ENCODE measurements at regions not wholly inside any gene's neighbourhood (a gene's known extent, or its start where the extent isn't known, plus 50 kb on each side); places are given as distances from the start of the nearest gene placed in this dataset.

DNA sequence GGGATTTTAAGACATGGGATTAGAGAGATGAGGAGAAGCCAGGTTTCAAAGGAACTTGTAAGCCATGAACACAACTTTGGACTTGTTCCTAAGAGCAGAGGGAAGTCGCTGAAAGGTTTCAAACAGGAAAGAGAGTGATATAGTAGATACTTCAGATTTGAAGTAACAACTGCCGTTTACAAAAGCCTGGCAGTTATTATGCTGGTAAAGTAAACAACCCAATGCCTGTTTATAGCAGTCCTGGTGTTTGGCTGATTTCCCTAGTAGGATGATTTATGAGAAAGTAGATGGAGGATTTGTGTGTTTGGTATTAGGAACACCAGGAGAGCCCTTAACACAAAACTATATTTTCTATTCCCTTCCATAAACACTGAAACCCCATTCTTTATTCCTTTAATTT, 285.7 kb downstream of the RMST start:
- Mint-ChIP-seq H3K4me3 (no peak overlapping the region), H3K27ac (no peak overlapping the region), H3K27me3 (no peaks in the 10 kb centered on the region), H3K36me3 (no peaks in the 10 kb centered on the region), H3K4me1 (no peaks in the 10 kb centered on the region), H3K9me3 (ENCODE audit: low read depth) (no peaks in the 10 kb centered on the region)
- ATAC-seq (no peak), DNase-seq (no peak)
- CTCF ChIA-PET = no interaction called here

DNA sequence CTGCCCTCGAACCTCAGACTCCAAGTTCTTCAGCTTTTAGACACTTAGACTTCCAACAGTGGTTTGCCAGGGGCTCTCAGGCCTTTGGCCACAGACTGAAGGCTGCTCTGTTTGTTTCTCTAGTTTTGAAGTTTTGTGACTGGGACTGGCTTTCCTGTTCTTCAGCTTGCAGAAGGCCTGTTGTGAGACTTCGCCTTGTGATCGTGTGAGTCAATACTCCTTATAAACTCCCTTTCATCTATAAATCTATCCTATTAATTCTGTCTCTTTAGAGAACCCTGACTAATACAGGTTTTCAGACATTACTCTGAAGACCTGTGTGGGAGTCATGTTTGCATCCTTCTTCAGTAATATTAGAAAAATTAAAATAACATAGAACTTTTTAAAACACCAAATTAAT, 289.1 kb downstream of the RMST start:
- ATAC-seq (no peak), DNase-seq (no peak)
- Mint-ChIP-seq H3K4me1 (no peaks in the 10 kb centered on the region), H3K9me3 (ENCODE audit: low read depth) (peaks cover 3% of the 10 kb centered on the region), H3K27ac (no peak overlapping the region), H3K4me3 (no peak overlapping the region), H3K27me3 (no peaks in the 10 kb centered on the region), H3K36me3 (no peaks in the 10 kb centered on the region)
- CTCF ChIA-PET = no interaction called here

DNA sequence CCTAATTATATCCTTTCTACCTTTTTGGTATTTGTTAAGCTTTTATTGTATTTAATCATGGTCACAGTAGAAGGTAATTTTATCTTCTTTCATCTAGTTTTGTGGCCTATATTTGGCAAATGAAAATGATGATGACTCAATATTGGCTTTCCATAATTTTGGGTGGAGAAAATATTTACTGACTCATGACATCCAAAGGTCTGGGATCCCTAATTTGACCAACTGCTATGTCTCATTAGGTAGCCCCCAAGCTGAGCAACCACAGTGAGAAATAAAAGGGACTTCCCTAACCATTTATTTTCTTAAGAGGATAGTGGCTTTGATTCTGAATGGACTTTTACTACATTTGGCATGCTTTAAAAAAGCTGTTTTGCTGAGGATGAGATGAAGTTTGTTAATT, 289.5 kb downstream of the RMST start:
- no peak for ATAC-seq
- Mint-ChIP-seq H3K4me1 (no peaks in the 10 kb centered on the region), H3K36me3 (no peaks in the 10 kb centered on the region), H3K27ac (no peak overlapping the region), H3K9me3 (ENCODE audit: low read depth) (peaks cover 3% of the 10 kb centered on the region), H3K4me3 (no peak overlapping the region), H3K27me3 (no peaks in the 10 kb centered on the region)
- no peak for DNase-seq
- CTCF ChIA-PET = no interaction called here

DNA sequence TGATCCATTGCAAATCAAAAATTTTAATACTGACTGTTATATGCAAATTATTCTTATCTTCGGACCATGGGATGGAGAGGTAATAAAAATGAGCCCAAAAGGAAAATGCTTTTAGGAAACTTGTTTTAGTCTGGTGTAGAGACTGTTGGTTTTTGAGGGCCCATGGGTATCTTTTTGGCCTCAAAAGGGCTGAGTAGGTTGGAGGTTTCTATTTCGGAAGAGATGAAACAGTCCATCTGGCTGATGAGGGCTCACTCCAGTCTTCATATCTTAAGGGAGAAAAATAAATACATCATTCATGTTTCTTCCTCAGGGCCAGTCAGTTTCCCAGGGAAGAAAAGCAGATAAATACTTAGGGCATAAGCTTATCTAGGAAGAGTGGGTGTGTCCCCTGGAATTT, 290.7 kb downstream of the RMST start:
- no peak overlapping the region for H3K27ac Mint-ChIP-seq

DNA sequence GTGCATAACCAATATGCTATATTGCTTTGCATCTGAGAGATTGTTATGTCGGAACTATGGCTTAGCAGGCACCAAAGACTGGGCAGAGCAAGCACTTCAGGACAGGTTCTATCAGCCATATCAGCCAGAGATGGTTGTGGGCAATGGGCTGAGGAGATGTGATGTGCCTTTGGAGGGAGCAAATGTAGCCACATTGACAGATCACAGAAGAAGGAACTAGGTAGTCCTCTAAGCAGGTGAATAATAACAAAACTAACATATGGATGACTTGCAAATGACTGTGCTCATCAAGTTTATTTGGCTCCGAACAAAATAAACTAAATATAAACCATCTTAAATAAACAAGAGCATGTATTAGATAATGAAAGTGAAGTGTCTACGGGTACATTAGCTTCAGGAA, 291.7 kb downstream of the RMST start:
- H3K9me3 Mint-ChIP-seq (ENCODE audit: low read depth) = peaks cover 5% of the 10 kb centered on the region

More for the DNA sequence above, 290.7 kb downstream of the RMST start:
- Mint-ChIP-seq H3K36me3 (no peaks in the 10 kb centered on the region), H3K27me3 (no peaks in the 10 kb centered on the region), H3K4me3 (no peak overlapping the region), H3K4me1 (no peaks in the 10 kb centered on the region), H3K9me3 (ENCODE audit: low read depth) (peaks cover 5% of the 10 kb centered on the region)
- ATAC-seq (no peak), DNase-seq (no peak)
- CTCF ChIA-PET = no interaction called here

DNA sequence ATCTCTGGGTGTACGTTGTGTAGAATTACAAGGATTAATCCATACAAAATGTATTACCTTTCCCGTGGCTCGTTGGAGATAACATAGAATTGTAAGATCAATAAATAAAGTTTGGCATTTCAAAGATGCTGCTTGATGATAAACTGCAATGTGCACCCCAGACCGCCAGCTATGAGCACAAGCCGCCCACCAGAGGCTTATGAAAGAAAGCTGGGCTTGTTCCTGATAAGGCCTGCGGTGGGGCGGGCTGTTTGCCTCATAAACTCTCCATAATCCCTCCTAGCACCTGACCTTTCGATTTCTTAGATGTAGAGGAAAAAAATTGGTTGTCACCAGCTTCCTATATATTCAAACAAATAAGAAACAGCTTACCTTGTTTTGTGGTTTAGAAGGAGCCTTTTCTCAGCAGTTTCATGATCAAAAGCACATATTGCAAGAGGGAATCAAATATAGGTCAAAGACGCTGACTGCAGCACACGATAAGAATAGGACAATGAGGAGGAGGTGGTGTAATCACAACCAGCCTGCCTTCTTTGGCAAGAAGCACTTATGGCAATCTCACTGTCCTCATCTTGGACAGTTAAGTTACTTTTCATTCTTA, 293.6 kb downstream of the RMST start:
- H3K4me3 Mint-ChIP-seq = no peak overlapping the region
- H3K27me3 Mint-ChIP-seq = no peaks in the 10 kb centered on the region
- H3K27ac Mint-ChIP-seq = no peak overlapping the region
- CTCF ChIA-PET = no interaction called here
- H3K36me3 Mint-ChIP-seq = no peaks in the 10 kb centered on the region
- DNase-seq (no peak), ATAC-seq (no peak)
- no peaks in the 10 kb centered on the region for H3K4me1 Mint-ChIP-seq
- peaks cover 5% of the 10 kb centered on the region for H3K9me3 Mint-ChIP-seq (ENCODE audit: low read depth)

More for the DNA sequence above, 291.7 kb downstream of the RMST start:
- ATAC-seq = no peak
- CTCF ChIA-PET = no interaction called here
- no peaks in the 10 kb centered on the region for H3K27me3 Mint-ChIP-seq
- H3K4me3 Mint-ChIP-seq = no peak overlapping the region
- no peaks in the 10 kb centered on the region for H3K4me1 Mint-ChIP-seq
- no peak for DNase-seq
- H3K27ac Mint-ChIP-seq = no peak overlapping the region
- H3K36me3 Mint-ChIP-seq = no peaks in the 10 kb centered on the region

DNA sequence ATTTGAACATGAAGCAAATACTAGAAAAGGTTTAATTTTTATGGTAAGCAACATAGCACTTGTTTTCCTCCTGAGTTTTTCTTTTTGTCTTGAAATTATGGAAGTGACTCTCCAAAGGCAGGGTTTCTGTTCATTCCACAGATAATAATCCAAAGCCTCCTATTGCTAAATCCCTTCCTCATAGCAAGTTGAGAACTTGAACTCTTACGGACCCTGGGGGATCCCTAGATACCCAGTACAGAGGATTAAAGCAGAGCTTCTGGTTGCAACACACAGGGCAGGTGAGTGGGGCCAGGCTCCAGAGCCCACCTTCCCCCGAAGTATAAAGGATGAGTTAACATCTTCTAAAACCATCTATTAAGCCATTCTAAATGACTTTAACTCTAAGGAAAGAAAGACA, 294.1 kb downstream of the RMST start:
- H3K27ac Mint-ChIP-seq = no peak overlapping the region
- H3K4me1 Mint-ChIP-seq = no peaks in the 10 kb centered on the region
- H3K4me3 Mint-ChIP-seq = no peak overlapping the region
- no peaks in the 10 kb centered on the region for H3K27me3 Mint-ChIP-seq
- no peaks in the 10 kb centered on the region for H3K36me3 Mint-ChIP-seq
- no peak for DNase-seq
- CTCF ChIA-PET = no interaction called here
- ATAC-seq = no peak
- H3K9me3 Mint-ChIP-seq (ENCODE audit: low read depth) = peaks cover 5% of the 10 kb centered on the region

DNA sequence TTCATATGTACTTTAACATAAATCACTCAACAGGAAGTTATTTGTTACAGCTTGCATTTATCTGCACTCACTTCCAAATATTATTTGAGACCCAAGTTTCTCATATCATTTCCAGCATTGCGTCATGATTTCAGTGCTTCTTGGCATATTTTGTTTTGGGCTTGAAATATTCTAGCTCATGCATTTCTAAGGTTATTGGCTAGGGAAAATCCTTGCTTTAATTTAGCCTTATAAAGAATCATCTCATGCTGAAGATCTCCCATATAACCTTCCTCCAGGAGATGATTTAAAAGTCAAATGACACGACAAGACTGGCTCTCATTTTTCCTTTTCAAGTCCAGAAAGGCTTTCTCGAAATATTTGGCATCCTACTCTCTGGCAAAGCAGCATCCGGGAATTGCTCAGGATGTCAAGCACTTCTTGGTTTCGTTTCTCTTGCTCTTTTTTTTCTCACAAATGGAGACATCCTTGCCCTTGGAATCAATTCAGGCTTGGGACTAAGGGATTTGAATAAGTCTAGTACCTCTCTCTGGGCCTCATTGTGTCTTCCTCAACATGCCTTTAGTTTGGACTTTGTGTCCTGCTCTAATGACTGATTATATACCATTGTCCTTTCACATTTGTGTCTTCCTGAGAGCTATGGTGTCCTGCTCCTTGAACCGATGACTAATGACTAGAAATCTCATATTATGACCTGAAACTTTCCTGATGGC, 295.0 kb downstream of the RMST start:
- no peak for ATAC-seq

DNA sequence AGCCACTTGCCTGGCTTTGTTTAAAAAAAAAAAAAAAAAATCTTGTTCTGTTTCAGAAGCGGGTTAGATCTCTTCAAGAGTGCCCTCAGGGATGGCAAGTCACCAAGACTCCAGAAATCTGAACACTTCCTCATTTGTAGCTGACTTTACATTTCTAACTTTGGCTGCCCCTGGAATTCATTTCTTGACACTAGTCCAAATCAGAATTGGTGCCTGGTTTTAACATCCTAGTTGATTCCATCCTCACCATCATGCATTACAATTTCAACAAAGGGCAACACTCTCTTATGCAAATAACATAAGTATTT, 295.5 kb downstream of the RMST start:
- no peaks in the 10 kb centered on the region for H3K36me3 Mint-ChIP-seq
- no peaks in the 10 kb centered on the region for H3K4me1 Mint-ChIP-seq
- H3K4me3 Mint-ChIP-seq = no peak overlapping the region
- H3K27ac Mint-ChIP-seq = no peak overlapping the region
- peaks cover 5% of the 10 kb centered on the region for H3K9me3 Mint-ChIP-seq (ENCODE audit: low read depth)
- DNase-seq (no peak), ATAC-seq (no peak)
- CTCF ChIA-PET = no interaction called here
- no peaks in the 10 kb centered on the region for H3K27me3 Mint-ChIP-seq

More for the DNA sequence above, 295.0 kb downstream of the RMST start:
- H3K4me1 Mint-ChIP-seq = no peaks in the 10 kb centered on the region
- H3K27me3 Mint-ChIP-seq = no peaks in the 10 kb centered on the region
- CTCF ChIA-PET = no interaction called here
- H3K9me3 Mint-ChIP-seq (ENCODE audit: low read depth) = peaks cover 5% of the 10 kb centered on the region
- H3K27ac Mint-ChIP-seq = no peak overlapping the region
- no peak overlapping the region for H3K4me3 Mint-ChIP-seq
- H3K36me3 Mint-ChIP-seq = no peaks in the 10 kb centered on the region
- DNase-seq = no peak

DNA sequence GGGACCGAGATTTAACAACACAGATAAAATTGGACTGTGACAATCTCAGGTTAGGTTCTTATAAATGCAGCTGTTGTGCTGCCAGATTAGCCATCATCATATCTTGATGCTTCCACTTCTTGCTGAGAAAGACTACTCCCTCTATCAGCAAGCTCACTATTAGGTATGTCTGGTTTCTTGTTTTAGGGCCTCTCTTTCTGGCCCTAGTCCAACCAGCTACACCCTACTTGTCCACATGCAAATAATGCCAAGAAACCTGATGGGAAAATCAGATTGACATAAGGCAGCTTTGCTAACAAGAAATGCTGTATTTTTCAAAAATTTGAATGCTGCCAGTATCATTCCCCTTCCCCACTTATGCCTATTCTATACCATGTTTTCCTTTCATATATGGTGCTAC, 296.0 kb downstream of the RMST start:
- Mint-ChIP-seq H3K27me3 (no peaks in the 10 kb centered on the region), H3K27ac (no peak overlapping the region), H3K4me3 (no peak overlapping the region), H3K4me1 (no peaks in the 10 kb centered on the region), H3K36me3 (no peaks in the 10 kb centered on the region), H3K9me3 (ENCODE audit: low read depth) (peaks cover 5% of the 10 kb centered on the region)
- CTCF ChIA-PET = no interaction called here
- ATAC-seq (no peak), DNase-seq (no peak)

DNA sequence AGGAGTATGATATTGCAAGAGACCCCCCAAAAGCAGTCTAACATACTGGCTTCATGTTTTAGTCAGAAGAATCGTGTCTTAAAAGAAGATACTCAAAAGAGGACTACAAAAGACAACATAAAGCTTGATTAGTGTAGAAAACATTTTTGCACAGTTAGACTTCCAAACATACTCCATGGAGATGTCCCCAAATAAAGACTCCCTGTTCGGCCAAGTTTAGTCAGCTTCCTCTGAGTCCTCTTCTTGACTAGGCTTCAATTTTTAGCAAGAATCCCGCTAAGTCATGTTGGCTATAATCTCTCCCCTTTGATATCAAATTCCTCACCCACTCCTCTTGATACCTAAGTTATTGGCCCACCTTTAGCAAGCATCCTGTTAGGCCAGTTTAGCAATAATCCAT, 298.0 kb downstream of the RMST start:
- Mint-ChIP-seq H3K4me3 (no peak overlapping the region), H3K27me3 (no peaks in the 10 kb centered on the region), H3K4me1 (no peaks in the 10 kb centered on the region), H3K36me3 (no peaks in the 10 kb centered on the region), H3K9me3 (ENCODE audit: low read depth) (peaks cover 6% of the 10 kb centered on the region), H3K27ac (no peak overlapping the region)
- CTCF ChIA-PET = no interaction called here
- no peak for ATAC-seq
- no peak for DNase-seq

DNA sequence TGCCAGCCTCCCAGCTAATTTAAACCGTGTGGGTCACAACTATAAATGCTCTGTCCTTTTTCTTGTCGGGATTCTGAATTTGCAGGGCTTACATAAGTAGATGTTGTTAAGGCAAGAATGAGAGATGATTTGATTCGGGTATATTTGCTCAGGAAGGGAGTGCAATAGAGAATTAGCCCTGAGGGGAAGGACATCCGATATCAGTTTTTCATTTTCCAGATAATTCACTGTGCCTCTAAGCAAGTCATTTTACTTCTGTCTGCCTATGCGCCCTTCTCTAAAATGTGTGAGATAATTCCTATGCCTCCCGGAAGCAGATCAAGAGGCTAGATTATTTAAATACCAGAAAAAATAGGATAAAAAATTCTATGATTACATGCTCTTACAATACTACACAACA, 300.5 kb downstream of the RMST start:
- no peak for ATAC-seq
- no peak overlapping the region for H3K27ac Mint-ChIP-seq
- H3K4me3 Mint-ChIP-seq = no peak overlapping the region
- no peak for DNase-seq
- CTCF ChIA-PET = no interaction called here
- peaks cover 3% of the 10 kb centered on the region for H3K9me3 Mint-ChIP-seq (ENCODE audit: low read depth)
- H3K27me3 Mint-ChIP-seq = no peaks in the 10 kb centered on the region
- H3K4me1 Mint-ChIP-seq = no peaks in the 10 kb centered on the region
- no peaks in the 10 kb centered on the region for H3K36me3 Mint-ChIP-seq

DNA sequence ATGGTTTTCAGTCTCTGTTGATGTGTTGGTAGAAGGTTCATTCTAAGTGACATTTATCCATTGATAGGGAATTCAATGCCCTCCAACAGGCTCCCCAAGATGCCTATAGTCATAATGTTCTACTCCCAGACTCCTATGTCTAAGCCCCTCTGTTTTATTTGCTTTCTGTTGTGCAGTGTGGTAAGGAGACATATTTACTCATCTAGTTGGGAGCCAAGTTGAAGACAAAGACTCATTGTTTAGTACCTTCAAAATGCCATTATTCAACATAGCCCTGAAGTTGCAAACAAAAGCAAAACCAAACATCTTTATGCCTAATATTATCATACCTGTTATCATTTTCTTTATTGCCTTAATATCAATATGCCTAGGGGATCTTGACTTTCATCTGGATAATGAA, 302.1 kb downstream of the RMST start:
- no peaks in the 10 kb centered on the region for H3K27me3 Mint-ChIP-seq
- CTCF ChIA-PET = no interaction called here
- no peak for ATAC-seq

DNA sequence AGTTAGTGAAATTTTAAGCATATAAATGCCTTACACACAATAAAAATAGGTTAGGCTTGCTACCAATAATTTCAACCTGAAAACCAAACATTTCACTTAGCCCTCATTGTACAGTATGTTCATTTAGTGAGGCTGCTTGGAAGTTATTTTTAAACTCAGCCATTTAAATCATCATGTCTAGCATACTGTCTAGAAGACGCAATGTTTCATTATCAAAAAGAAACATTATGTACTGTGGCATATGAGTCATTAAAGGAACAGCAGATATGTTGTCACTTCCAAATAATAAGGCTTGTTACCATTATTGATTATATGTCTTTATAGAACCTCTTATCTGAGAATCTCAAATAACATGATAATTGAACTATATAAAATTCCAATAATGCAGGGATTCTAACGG, 304.7 kb downstream of the RMST start:
- CTCF ChIA-PET = no interaction called here
- Mint-ChIP-seq H3K4me3 (no peak overlapping the region), H3K4me1 (no peaks in the 10 kb centered on the region), H3K36me3 (no peaks in the 10 kb centered on the region), H3K27me3 (no peaks in the 10 kb centered on the region), H3K9me3 (ENCODE audit: low read depth) (peaks cover 3% of the 10 kb centered on the region), H3K27ac (no peak overlapping the region)
- ATAC-seq = no peak
- DNase-seq = no peak

More for the DNA sequence above, 302.1 kb downstream of the RMST start:
- Mint-ChIP-seq H3K4me3 (no peak overlapping the region), H3K36me3 (no peaks in the 10 kb centered on the region), H3K27ac (no peak overlapping the region), H3K4me1 (no peaks in the 10 kb centered on the region), H3K9me3 (ENCODE audit: low read depth) (peaks cover 3% of the 10 kb centered on the region)
- no peak for DNase-seq

DNA sequence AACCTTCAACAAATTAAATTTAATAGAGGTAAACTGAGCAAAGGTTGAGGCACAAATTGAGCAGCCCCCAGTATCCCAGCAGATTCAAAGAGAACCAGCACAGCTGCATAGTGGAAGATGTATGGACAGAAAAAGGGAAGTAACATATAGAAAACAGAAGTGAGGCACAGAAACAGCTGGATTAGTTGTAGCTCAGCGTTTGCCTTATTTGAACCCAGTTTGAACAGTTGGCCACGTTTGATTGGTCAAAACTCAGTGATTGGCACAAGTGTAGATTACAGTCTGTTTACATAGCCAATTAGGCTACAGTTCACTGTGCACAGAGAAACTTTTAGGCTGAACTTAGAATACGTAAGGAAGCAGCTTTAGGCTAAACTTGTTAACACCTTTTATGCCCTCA, 315.5 kb downstream of the RMST start:
- no peaks in the 10 kb centered on the region for H3K27me3 Mint-ChIP-seq
- H3K36me3 Mint-ChIP-seq = no peaks in the 10 kb centered on the region
- DNase-seq (no peak), ATAC-seq (no peak)
- no peak overlapping the region for H3K27ac Mint-ChIP-seq
- no peak overlapping the region for H3K4me3 Mint-ChIP-seq
- H3K4me1 Mint-ChIP-seq = no peaks in the 10 kb centered on the region
- H3K9me3 Mint-ChIP-seq (ENCODE audit: low read depth) = no peaks in the 10 kb centered on the region
- CTCF ChIA-PET = no interaction called here
